IMR-90 (cell line): ENCODE measurements at regions not wholly inside any gene's neighbourhood (a gene's known extent, or its start where the extent isn't known, plus 50 kb on each side); places are given as distances from the start of the nearest gene placed in this dataset.

ENCODE experiments used
- BHLHE40 ChIP-seq: fragments of 150-350 bp; IDR thresholded peaks from 2 replicates; pipeline ENCODE4 v1.6.1; 2016; ENCODE audit warnings: mild to moderate bottlenecking, low read depth, low read length
- CEBPB ChIP-seq: IDR thresholded peaks from 2 replicates; pipeline ENCODE4 v1.6.1; 2012; ENCODE audit warnings: low read depth, low read length, improper control_type of control experiment
- CHD1 ChIP-seq: IDR thresholded peaks from 2 replicates; pipeline ENCODE4 v1.6.1; 2012; ENCODE audit warnings: low read depth, low read length, improper control_type of control experiment
- FOS ChIP-seq: fragments of 150-350 bp; IDR thresholded peaks from 2 replicates; pipeline ENCODE4 v1.6.1; 2016; ENCODE audit warnings: low read depth, low read length
- MAFK ChIP-seq: IDR thresholded peaks from 2 replicates; pipeline ENCODE4 v1.6.1; 2012; ENCODE audit warnings: low read depth, low read length, improper control_type of control experiment
- MAZ ChIP-seq: IDR thresholded peaks from 2 replicates; pipeline ENCODE4 v1.6.1; 2012; ENCODE audit warnings: low read depth, mild to moderate bottlenecking, low read length, improper control_type of control experiment, moderate library complexity, borderline replicate concordance
- MXI1 ChIP-seq: IDR thresholded peaks from 2 replicates; pipeline ENCODE4 v1.6.1; 2012; ENCODE audit warnings: low read depth, mild to moderate bottlenecking, low read length, moderate library complexity, borderline replicate concordance
- POLR2A ChIP-seq: IDR thresholded peaks from 2 replicates; pipeline ENCODE4 v1.6.1; 2012; ENCODE audit warnings: mild to moderate bottlenecking, low read depth, low read length
- RAD21 ChIP-seq: IDR thresholded peaks from 2 replicates; pipeline ENCODE4 v1.6.1; 2012; ENCODE audit warnings: low read length, improper control_type of control experiment
- RFX5 ChIP-seq: IDR thresholded peaks from 2 replicates; pipeline ENCODE4 v1.8.0; 2012; ENCODE audit warnings: low read depth, mild to moderate bottlenecking, low read length, moderate library complexity
- SMC3 ChIP-seq: fragments of 150-350 bp; IDR thresholded peaks from 2 replicates; pipeline ENCODE4 v1.6.1; 2016; ENCODE audit warnings: low read depth, mild to moderate bottlenecking, antibody characterized with exemption, low read length, moderate library complexity
- TF ChIP-seq, protein P1 (sequence below): conservative IDR thresholded peaks from 2 replicates; pipeline ENCODE4 v1.5.1; 2012; ENCODE audit warnings: mild to moderate bottlenecking, low read depth, low read length, improper control_type of control experiment
- TF ChIP-seq, protein P2 (sequence below): fragments of 150-350 bp; IDR thresholded peaks from 2 replicates; pipeline ENCODE4 v1.6.1; 2017; ENCODE audit warnings: mild to moderate bottlenecking, antibody characterized with exemption, low read length, low read depth

DNA sequence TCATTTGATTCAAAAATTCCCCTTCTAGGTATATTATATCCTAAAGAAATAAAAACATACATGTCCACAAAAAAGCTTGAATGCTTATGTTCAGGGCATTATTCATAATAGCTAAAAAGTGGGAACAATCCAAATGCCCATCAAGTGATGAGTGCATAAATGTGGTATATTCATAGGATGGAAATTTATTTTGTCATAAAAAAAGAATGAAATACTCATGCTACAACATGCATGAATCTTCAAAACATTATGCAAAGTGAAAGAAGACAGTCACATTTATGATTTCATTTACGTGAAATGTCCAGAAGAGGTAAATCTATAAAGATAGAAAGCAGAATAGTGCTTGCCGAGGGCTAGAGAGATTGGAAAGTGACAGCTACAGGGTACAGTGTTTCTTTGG lies 83.6 kb upstream of the SLC25A36 start:
- no peak for TF ChIP-seq SMC3
- TF ChIP-seq POLR2A, result no peak
- no peak for TF ChIP-seq RFX5
- TF ChIP-seq, protein P1, sequence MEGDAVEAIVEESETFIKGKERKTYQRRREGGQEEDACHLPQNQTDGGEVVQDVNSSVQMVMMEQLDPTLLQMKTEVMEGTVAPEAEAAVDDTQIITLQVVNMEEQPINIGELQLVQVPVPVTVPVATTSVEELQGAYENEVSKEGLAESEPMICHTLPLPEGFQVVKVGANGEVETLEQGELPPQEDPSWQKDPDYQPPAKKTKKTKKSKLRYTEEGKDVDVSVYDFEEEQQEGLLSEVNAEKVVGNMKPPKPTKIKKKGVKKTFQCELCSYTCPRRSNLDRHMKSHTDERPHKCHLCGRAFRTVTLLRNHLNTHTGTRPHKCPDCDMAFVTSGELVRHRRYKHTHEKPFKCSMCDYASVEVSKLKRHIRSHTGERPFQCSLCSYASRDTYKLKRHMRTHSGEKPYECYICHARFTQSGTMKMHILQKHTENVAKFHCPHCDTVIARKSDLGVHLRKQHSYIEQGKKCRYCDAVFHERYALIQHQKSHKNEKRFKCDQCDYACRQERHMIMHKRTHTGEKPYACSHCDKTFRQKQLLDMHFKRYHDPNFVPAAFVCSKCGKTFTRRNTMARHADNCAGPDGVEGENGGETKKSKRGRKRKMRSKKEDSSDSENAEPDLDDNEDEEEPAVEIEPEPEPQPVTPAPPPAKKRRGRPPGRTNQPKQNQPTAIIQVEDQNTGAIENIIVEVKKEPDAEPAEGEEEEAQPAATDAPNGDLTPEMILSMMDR, result no peak
- TF ChIP-seq CHD1, result no peak
- no peak for TF ChIP-seq MAZ
- no peak for TF ChIP-seq FOS
- TF ChIP-seq, protein P2, sequence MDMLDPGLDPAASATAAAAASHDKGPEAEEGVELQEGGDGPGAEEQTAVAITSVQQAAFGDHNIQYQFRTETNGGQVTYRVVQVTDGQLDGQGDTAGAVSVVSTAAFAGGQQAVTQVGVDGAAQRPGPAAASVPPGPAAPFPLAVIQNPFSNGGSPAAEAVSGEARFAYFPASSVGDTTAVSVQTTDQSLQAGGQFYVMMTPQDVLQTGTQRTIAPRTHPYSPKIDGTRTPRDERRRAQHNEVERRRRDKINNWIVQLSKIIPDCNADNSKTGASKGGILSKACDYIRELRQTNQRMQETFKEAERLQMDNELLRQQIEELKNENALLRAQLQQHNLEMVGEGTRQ, result no peak
- TF ChIP-seq CEBPB, result no peak
- TF ChIP-seq MXI1, result no peak
- no peak for TF ChIP-seq BHLHE40
- TF ChIP-seq MAFK, result no peak
- no peak for TF ChIP-seq RAD21
